IMR-90 (cell line): ENCODE measurements at regions not wholly inside any gene's neighbourhood (a gene's known extent, or its start where the extent isn't known, plus 50 kb on each side); places are given as distances from the start of the nearest gene placed in this dataset.

ENCODE experiments used
- ATAC-seq: fragments of 200-7000 bp; cut with Tn5 transposase; 2 replicates; pipeline ENCODE4 v1.9.1; 2020; ENCODE audit warnings: low read depth, mild to moderate bottlenecking, moderate library complexity
- BruUV-seq: library from RNA; stranded (reverse); fragments of 400-500 nt; replicated peaks from 2 replicates; lab custom pipeline; 2021; lab: Mats Ljungman, UMichigan
- CTCF ChIA-PET: fragments of 300-600 bp; formaldehyde crosslinking; extraction: SDS; loops from one replicate; lab custom pipeline; 2021; ENCODE audit warnings: antibody characterized with exemption; lab: Yijun Ruan, JAX
- POLR2A ChIA-PET: fragments of 300-600 bp; sonication (Branson Sonifier 250); formaldehyde crosslinking; loops from one replicate; lab custom pipeline; 2022; ENCODE audit warnings: antibody characterized with exemption; ENCODE audit not compliant: unreplicated experiment; lab: Charles Lee
- DNase-seq: peaks from one replicate; pipeline ENCODE4 v3.0.0; 2013
- H2AFZ ChIP-seq: replicated peaks from 2 replicates; pipeline ENCODE3; 2013; ENCODE audit warnings: low read length, mild to moderate bottlenecking; ENCODE audit not compliant: poor library complexity
- H2AK5ac ChIP-seq: 2 replicates; pipeline ENCODE4 v1.6.1; 2013; ENCODE audit warnings: low read depth, low read length, inconsistent platforms
- H2AK9ac ChIP-seq: replicated peaks from 2 replicates; pipeline ENCODE3; 2013; ENCODE audit warnings: mild to moderate bottlenecking, low read depth, low read length, moderate library complexity; ENCODE audit not compliant: poor library complexity
- H2BK120ac ChIP-seq: 2 replicates; pipeline ENCODE4 v1.6.1; 2013; ENCODE audit warnings: low read depth, low read length, inconsistent platforms
- H2BK15ac ChIP-seq: 3 replicates; pipeline ENCODE4 v1.6.1; 2013; ENCODE audit warnings: low read depth, low read length, inconsistent platforms
- H2BK20ac ChIP-seq: 2 replicates; pipeline ENCODE4 v1.6.1; 2013; ENCODE audit warnings: low read depth, mild to moderate bottlenecking, inconsistent platforms, low read length, moderate library complexity
- H2BK5ac ChIP-seq: 2 replicates; pipeline ENCODE4 v1.6.1; 2013; ENCODE audit warnings: mild to moderate bottlenecking, low read depth, low read length, inconsistent platforms; ENCODE audit not compliant: poor library complexity, severe bottlenecking
- H3K14ac ChIP-seq: replicated peaks from 2 replicates; pipeline ENCODE4 v1.6.1; 2013; ENCODE audit warnings: low read depth, low read length, inconsistent platforms
- H3K18ac ChIP-seq: 2 replicates; pipeline ENCODE4 v1.6.1; 2013; ENCODE audit warnings: low read depth, low read length, control low read depth
- H3K23ac ChIP-seq: 2 replicates; pipeline ENCODE4 v1.6.1; 2013; ENCODE audit warnings: low read depth, low read length, inconsistent platforms
- H3K27ac ChIP-seq: 2 replicates; pipeline ENCODE4 v1.5.1; 2013; ENCODE audit warnings: mild to moderate bottlenecking, control low read depth, low read length; ENCODE audit not compliant: insufficient read depth
- H3K27me3 ChIP-seq: 2 replicates; pipeline ENCODE4 v1.6.1; 2013; ENCODE audit warnings: low read length; ENCODE audit not compliant: control insufficient read depth, insufficient read depth
- H3K36me3 ChIP-seq: 2 replicates; pipeline ENCODE4 v1.6.1; 2013; ENCODE audit warnings: low read length, mixed read lengths; ENCODE audit not compliant: control insufficient read depth, insufficient read depth
- H3K4ac ChIP-seq: 2 replicates; pipeline ENCODE4 v1.6.1; 2013; ENCODE audit warnings: low read depth, low read length, inconsistent platforms
- H3K4me1 ChIP-seq: 2 replicates; pipeline ENCODE4 v1.6.1; 2013; ENCODE audit warnings: low read length, mixed read lengths; ENCODE audit not compliant: control insufficient read depth, insufficient read depth
- H3K4me2 ChIP-seq: 2 replicates; pipeline ENCODE4 v1.6.1; 2013; ENCODE audit warnings: low read depth, mild to moderate bottlenecking, control low read depth, low read length, moderate library complexity
- H3K4me3 ChIP-seq: 2 replicates; pipeline ENCODE4 v1.5.1; 2013; ENCODE audit warnings: low read depth, mild to moderate bottlenecking, control low read depth, low read length, moderate library complexity; ENCODE audit not compliant: insufficient read depth
- H3K56ac ChIP-seq: 2 replicates; pipeline ENCODE4 v1.6.1; 2013; ENCODE audit warnings: low read length, inconsistent platforms; ENCODE audit not compliant: insufficient read depth; ENCODE audit errors: extremely low read depth
- H3K79me1 ChIP-seq, 2 experiments: 2 replicates each; pipeline ENCODE4 v1.6.1; 2013; ENCODE audit warnings: low read length in 2 of 2, inconsistent platforms in 1 of 2, low read depth in 1 of 2
- H3K9ac ChIP-seq: 2 replicates; pipeline ENCODE4 v1.6.1; 2013; ENCODE audit warnings: low read depth, low read length, control low read depth
- H3K9me1 ChIP-seq: 2 replicates; pipeline ENCODE4 v1.6.1; 2013; ENCODE audit warnings: low read length, inconsistent platforms; ENCODE audit not compliant: insufficient read depth
- H3K9me3 ChIP-seq: 2 replicates; pipeline ENCODE4 v1.6.1; 2013; ENCODE audit warnings: low read length; ENCODE audit not compliant: control insufficient read depth, insufficient read depth
- H4K20me1 ChIP-seq: 2 replicates; pipeline ENCODE4 v1.6.1; 2013; ENCODE audit warnings: low read length, inconsistent platforms; ENCODE audit not compliant: insufficient read depth
- H4K5ac ChIP-seq: 2 replicates; pipeline ENCODE4 v1.6.1; 2013; ENCODE audit warnings: mild to moderate bottlenecking, low read depth, low read length, control low read depth
- H4K8ac ChIP-seq, 2 experiments: 2 replicates each; pipeline ENCODE4 v1.6.1; 2013; ENCODE audit warnings: low read depth in 2 of 2, low read length in 2 of 2, control low read depth in 1 of 2, inconsistent platforms in 1 of 2
- H4K91ac ChIP-seq: 2 replicates; pipeline ENCODE4 v1.6.1; 2013; ENCODE audit warnings: low read depth, low read length, inconsistent platforms; ENCODE audit not compliant: insufficient read depth
- FOS ChIP-seq: fragments of 150-350 bp; IDR thresholded peaks from 2 replicates; pipeline ENCODE4 v1.6.1; 2016; ENCODE audit warnings: low read depth, low read length
- MAFK ChIP-seq: IDR thresholded peaks from 2 replicates; pipeline ENCODE4 v1.6.1; 2012; ENCODE audit warnings: low read depth, low read length, improper control_type of control experiment
- MAZ ChIP-seq: IDR thresholded peaks from 2 replicates; pipeline ENCODE4 v1.6.1; 2012; ENCODE audit warnings: low read depth, mild to moderate bottlenecking, low read length, improper control_type of control experiment, moderate library complexity, borderline replicate concordance
- MXI1 ChIP-seq: IDR thresholded peaks from 2 replicates; pipeline ENCODE4 v1.6.1; 2012; ENCODE audit warnings: low read depth, mild to moderate bottlenecking, low read length, moderate library complexity, borderline replicate concordance
- NFE2L2 ChIP-seq: fragments of 150-350 bp; IDR thresholded peaks from 2 replicates; pipeline ENCODE4 v1.6.1; 2016; ENCODE audit warnings: low read depth, mild to moderate bottlenecking, low read length
- POLR2A ChIP-seq: IDR thresholded peaks from 2 replicates; pipeline ENCODE4 v1.6.1; 2012; ENCODE audit warnings: mild to moderate bottlenecking, low read depth, low read length
- RCOR1 ChIP-seq: IDR thresholded peaks from 2 replicates; pipeline ENCODE4 v1.6.1; 2012; ENCODE audit warnings: mild to moderate bottlenecking, low read length, improper control_type of control experiment; ENCODE audit not compliant: insufficient replicate concordance
- RFX5 ChIP-seq: IDR thresholded peaks from 2 replicates; pipeline ENCODE4 v1.8.0; 2012; ENCODE audit warnings: low read depth, mild to moderate bottlenecking, low read length, moderate library complexity
- SMC3 ChIP-seq: fragments of 150-350 bp; IDR thresholded peaks from 2 replicates; pipeline ENCODE4 v1.6.1; 2016; ENCODE audit warnings: low read depth, mild to moderate bottlenecking, antibody characterized with exemption, low read length, moderate library complexity
- WGBS, 2 experiments: methylation state at CpG; one replicate each; pipeline versions ENCODE4 v1.1.5 to v1.1.7; 2013; ENCODE audit warnings: missing lambda C conversion rate in 2 of 2; ENCODE audit not compliant: insufficient read length in 1 of 2; ENCODE audit errors: extremely low coverage in 2 of 2; 5-methylcytosine and 5-hydroxymethylcytosine counted together
- dilution Hi-C: fragments of 300-500 bp; cut with HindIII; formaldehyde crosslinking; loops from one replicate; pipeline ENCODE4 v1.14.3; 2018; ENCODE audit warnings: low sequenced_read_pairs; ENCODE audit not compliant: unreplicated experiment
- in situ Hi-C: fragments of 300-500 bp; cut with MboI; formaldehyde crosslinking; loops from 3 replicates; pipeline ENCODE4 v1.14.3; 2019; ENCODE audit warnings: low sequenced_read_pairs, inconsistent platforms, mixed read lengths
- intact Hi-C: fragments of 100-400 bp; cut with micrococcal nuclease; formaldehyde crosslinking; loops from 2 replicates; pipeline ENCODE4 v1.10.0; 2022
- TF ChIP-seq, protein P1 (sequence below): conservative IDR thresholded peaks from 2 replicates; pipeline ENCODE4 v1.5.1; 2012; ENCODE audit warnings: mild to moderate bottlenecking, low read depth, low read length, improper control_type of control experiment

DNA sequence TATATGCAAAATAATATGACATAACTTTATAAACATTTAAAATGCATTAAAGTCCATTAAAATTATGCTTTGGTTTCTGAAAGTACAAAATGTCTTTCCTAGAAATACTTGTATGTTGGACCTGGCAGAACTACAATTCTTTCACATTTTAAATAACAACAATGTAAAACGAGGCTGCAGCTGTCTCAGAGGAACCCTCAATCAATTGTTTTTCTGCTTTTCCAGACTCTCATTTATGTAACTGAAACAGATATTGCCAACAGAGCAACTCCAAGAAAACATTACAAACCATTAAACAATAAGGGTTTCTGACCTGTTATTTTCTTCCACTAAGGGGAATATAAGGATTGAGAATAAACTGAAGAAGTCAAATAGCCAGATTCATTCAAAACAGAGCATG, 1193.4 kb downstream of the NCAM2 start:
- Histone ChIP-seq H2AK9ac (no peak overlapping the region), H2BK120ac (no peak overlapping the region), H4K91ac (no peak overlapping the region), H2BK20ac (no peak overlapping the region), H2BK5ac (no peak overlapping the region), H4K8ac (no peak overlapping the region), H2BK15ac (no peak overlapping the region), H4K20me1 (no peaks in the 10 kb centered on the region), H3K56ac (no peak overlapping the region), H3K23ac (no peak overlapping the region), H3K9ac (no peak overlapping the region), H2AK5ac (no peak overlapping the region), H3K4me1 (no peaks in the 10 kb centered on the region), H3K4me2 (no peak overlapping the region), H3K79me1 (no peaks in the 10 kb centered on the region), H3K18ac (no peak overlapping the region), H3K14ac (no peak overlapping the region), H3K27ac (no peak overlapping the region), H2AFZ (no peak overlapping the region), H3K9me3 (no peaks in the 10 kb centered on the region; the same call in 1 of the 2 replicates), H3K9me1 (no peaks in the 10 kb centered on the region), H3K4me3 (no peak overlapping the region), H3K36me3 (no peaks in the 10 kb centered on the region), H4K5ac (no peak overlapping the region), H3K4ac (no peak overlapping the region), H3K27me3 (no peaks in the 10 kb centered on the region)
- CTCF ChIA-PET, result no interaction called here
- TF ChIP-seq MXI1, result no peak
- TF ChIP-seq MAFK, result no peak
- TF ChIP-seq NFE2L2, result no peak
- no peak for TF ChIP-seq POLR2A
- TF ChIP-seq, protein P1, sequence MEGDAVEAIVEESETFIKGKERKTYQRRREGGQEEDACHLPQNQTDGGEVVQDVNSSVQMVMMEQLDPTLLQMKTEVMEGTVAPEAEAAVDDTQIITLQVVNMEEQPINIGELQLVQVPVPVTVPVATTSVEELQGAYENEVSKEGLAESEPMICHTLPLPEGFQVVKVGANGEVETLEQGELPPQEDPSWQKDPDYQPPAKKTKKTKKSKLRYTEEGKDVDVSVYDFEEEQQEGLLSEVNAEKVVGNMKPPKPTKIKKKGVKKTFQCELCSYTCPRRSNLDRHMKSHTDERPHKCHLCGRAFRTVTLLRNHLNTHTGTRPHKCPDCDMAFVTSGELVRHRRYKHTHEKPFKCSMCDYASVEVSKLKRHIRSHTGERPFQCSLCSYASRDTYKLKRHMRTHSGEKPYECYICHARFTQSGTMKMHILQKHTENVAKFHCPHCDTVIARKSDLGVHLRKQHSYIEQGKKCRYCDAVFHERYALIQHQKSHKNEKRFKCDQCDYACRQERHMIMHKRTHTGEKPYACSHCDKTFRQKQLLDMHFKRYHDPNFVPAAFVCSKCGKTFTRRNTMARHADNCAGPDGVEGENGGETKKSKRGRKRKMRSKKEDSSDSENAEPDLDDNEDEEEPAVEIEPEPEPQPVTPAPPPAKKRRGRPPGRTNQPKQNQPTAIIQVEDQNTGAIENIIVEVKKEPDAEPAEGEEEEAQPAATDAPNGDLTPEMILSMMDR, result no peak
- no peak for TF ChIP-seq MAZ
- no peak for TF ChIP-seq RFX5
- no peak for TF ChIP-seq FOS
- no peak for TF ChIP-seq RCOR1
- TF ChIP-seq SMC3, result no peak
- dilution Hi-C loops, result no loop called here
- no TSS peak for BruUV-seq
- in situ Hi-C loops, result no loop called here
- DNase-seq, result no peak
- no peak for ATAC-seq
- POLR2A ChIA-PET, result no interaction called here
- WGBS, 2 experiments, result no CpG with 5 or more reads among the region's 1 CpG
- intact Hi-C loops, result no loop called here
